ENCODE measurements at regions not wholly inside any gene's neighbourhood (a gene's known extent, or its start where the extent isn't known, plus 50 kb on each side); places are given as distances from the start of the nearest gene placed in this dataset.

GRCh38 chr14:83171761-83172160 is 1638.1 kb upstream of the SEL1L start:
- TF ChIP-seq CTCF (IDR thresholded peaks at IDR 0.05), result no peak
- no peak for TF ChIP-seq POLR2A (IDR thresholded peaks at IDR 0.05)
